Activated B cell treated with CpG ODN at 0.5 μM for 24 hours (primary cell): ENCODE measurements at regions not wholly inside any gene's neighbourhood (a gene's known extent, or its start where the extent isn't known, plus 50 kb on each side); places are given as distances from the start of the nearest gene placed in this dataset.

Experiments used
- ATAC-seq: fragments of 200-7000 bp; cut with Tn5 transposase; one replicate; pipeline ENCODE4 v1.10.0; 2021; ENCODE audit warnings: low read depth, mild to moderate bottlenecking, moderate library complexity
- CTCF ChIA-PET: fragments of 350-600 bp; sonication (Branson Sonifier 250); formaldehyde crosslinking; loops from one replicate; lab custom pipeline; 2021; ENCODE audit warnings: antibody characterized with exemption; lab: Charles Lee
- POLR2A ChIA-PET: fragments of 350-600 bp; sonication (Branson Sonifier 250); formaldehyde crosslinking; loops from one replicate; lab custom pipeline; 2021; ENCODE audit warnings: antibody characterized with exemption; lab: Charles Lee
- DNase-seq: peaks from one replicate; pipeline ENCODE4 v3.0.0; 2022
- H3K27ac Mint-ChIP-seq: one replicate; pipeline ENCODE4 v1.8.0; 2020; ENCODE audit warnings: mixed read lengths
- H3K27me3 Mint-ChIP-seq: one replicate; pipeline ENCODE4 v1.8.0; 2021; ENCODE audit warnings: mixed read lengths
- H3K36me3 Mint-ChIP-seq: one replicate; pipeline ENCODE4 v1.8.0; 2021; ENCODE audit warnings: low read depth, mixed read lengths
- H3K4me1 Mint-ChIP-seq: one replicate; pipeline ENCODE4 v1.8.0; 2021; ENCODE audit warnings: mixed read lengths
- H3K4me3 Mint-ChIP-seq: one replicate; pipeline ENCODE4 v1.8.0; 2020; ENCODE audit warnings: mild to moderate bottlenecking, mixed read lengths
- H3K9me3 Mint-ChIP-seq: one replicate; pipeline ENCODE4 v1.8.0; 2020; ENCODE audit warnings: mixed read lengths
- intact Hi-C: fragments of 100-400 bp; cut with micrococcal nuclease; formaldehyde crosslinking; loops from one replicate; pipeline ENCODE4 v1.15.1; 2024
- TF ChIP-seq, protein P1 (sequence below): fragments of 200-600 bp; IDR thresholded peaks from one replicate; pipeline ENCODE4 v1.8.0; 2022; ENCODE audit warnings: antibody characterized with exemption, mild to moderate bottlenecking

GRCh38 chr5:163659568-163659902 is 154.1 kb downstream of the MAT2B start:
- ChIA-PET POLR2A (no interaction called here), CTCF (no interaction called here)
- Mint-ChIP-seq H3K27me3 (peaks cover 11% of the 10 kb centered on the region), H3K9me3 (no peaks in the 10 kb centered on the region), H3K27ac (no peak overlapping the region), H3K4me1 (no peaks in the 10 kb centered on the region), H3K4me3 (no peak overlapping the region), H3K36me3 (no peaks in the 10 kb centered on the region)
- TF ChIP-seq, protein P1, sequence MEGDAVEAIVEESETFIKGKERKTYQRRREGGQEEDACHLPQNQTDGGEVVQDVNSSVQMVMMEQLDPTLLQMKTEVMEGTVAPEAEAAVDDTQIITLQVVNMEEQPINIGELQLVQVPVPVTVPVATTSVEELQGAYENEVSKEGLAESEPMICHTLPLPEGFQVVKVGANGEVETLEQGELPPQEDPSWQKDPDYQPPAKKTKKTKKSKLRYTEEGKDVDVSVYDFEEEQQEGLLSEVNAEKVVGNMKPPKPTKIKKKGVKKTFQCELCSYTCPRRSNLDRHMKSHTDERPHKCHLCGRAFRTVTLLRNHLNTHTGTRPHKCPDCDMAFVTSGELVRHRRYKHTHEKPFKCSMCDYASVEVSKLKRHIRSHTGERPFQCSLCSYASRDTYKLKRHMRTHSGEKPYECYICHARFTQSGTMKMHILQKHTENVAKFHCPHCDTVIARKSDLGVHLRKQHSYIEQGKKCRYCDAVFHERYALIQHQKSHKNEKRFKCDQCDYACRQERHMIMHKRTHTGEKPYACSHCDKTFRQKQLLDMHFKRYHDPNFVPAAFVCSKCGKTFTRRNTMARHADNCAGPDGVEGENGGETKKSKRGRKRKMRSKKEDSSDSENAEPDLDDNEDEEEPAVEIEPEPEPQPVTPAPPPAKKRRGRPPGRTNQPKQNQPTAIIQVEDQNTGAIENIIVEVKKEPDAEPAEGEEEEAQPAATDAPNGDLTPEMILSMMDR: no peak
- ATAC-seq: no peak
- no peak for DNase-seq
- intact Hi-C loops: no loop called here

DNA sequence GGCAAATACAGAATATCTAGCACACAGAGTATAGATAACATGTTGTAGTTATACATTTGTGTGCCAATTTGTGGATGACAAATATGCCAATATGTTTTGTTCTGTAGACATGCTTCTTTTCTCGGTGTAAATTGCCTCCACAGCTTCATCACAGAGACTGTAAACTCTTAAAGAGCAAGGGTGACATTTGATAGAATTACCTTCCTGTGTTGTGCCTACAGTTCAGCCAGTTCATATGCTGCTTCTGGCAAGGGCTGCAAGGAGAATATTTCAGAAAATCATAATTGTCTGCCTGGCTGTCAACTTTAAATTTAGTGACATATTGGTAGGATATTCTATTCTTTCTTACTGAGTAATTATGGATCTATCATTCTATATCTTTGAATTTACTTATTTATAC is 155.1 kb downstream of the MAT2B start:
- Mint-ChIP-seq H3K4me1 (no peaks in the 10 kb centered on the region), H3K27me3 (peaks cover 11% of the 10 kb centered on the region), H3K36me3 (no peaks in the 10 kb centered on the region), H3K9me3 (no peaks in the 10 kb centered on the region), H3K4me3 (no peak overlapping the region), H3K27ac (no peak overlapping the region)
- ATAC-seq: no peak
- intact Hi-C loops: no loop called here
- ChIA-PET CTCF (no interaction called here), POLR2A (no interaction called here)
- TF ChIP-seq, protein P1: no peak
- DNase-seq: no peak

- TF ChIP-seq, protein P1: no peak
- no peak for DNase-seq
- no peak for ATAC-seq
- intact Hi-C loops: no loop called here
- Mint-ChIP-seq H3K4me3 (no peak overlapping the region), H3K9me3 (no peaks in the 10 kb centered on the region), H3K27ac (no peak overlapping the region), H3K36me3 (no peaks in the 10 kb centered on the region), H3K27me3 (peaks cover 11% of the 10 kb centered on the region), H3K4me1 (no peaks in the 10 kb centered on the region)
- POLR2A ChIA-PET: no interaction called here
- CTCF ChIA-PET: no interaction called here
Observed at GRCh38 chr5:163661360-163661759, 155.9 kb downstream of the MAT2B start.

DNA sequence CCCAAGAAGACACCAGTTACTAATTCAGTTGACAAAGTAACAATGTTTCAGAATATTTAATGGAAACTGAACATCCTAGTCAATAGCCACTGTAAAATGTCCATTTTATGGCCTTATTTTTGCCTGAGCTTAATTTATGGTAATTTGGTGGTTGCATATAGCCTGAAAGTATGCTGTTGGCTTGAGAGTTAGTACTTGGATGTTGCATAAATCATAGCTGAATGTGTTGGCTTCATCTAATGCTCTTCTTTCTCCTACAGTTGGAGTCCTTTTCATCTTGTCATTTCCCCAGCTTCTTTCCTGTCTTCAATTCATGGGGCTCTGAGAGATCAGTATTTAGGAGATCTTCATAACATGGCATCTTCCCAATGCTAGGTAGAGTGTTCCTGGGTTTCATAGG is 164.6 kb downstream of the MAT2B start:
- ChIA-PET CTCF (no interaction called here), POLR2A (no interaction called here)
- Mint-ChIP-seq H3K4me3 (no peak overlapping the region), H3K4me1 (no peaks in the 10 kb centered on the region), H3K36me3 (no peaks in the 10 kb centered on the region), H3K27me3 (peaks cover 11% of the 10 kb centered on the region), H3K9me3 (no peaks in the 10 kb centered on the region), H3K27ac (no peak overlapping the region)
- DNase-seq (no peak), ATAC-seq (no peak)
- intact Hi-C loops: no loop called here
- TF ChIP-seq, protein P1: no peak

- H3K27me3 Mint-ChIP-seq: peaks cover 8% of the 10 kb centered on the region
- H3K4me3 Mint-ChIP-seq: no peak overlapping the region
- intact Hi-C loops: no loop called here
- H3K36me3 Mint-ChIP-seq: no peaks in the 10 kb centered on the region
- no peaks in the 10 kb centered on the region for H3K9me3 Mint-ChIP-seq
- no peaks in the 10 kb centered on the region for H3K4me1 Mint-ChIP-seq
- ChIA-PET POLR2A (no interaction called here), CTCF (no interaction called here)
- TF ChIP-seq, protein P1: no peak
- no peak overlapping the region for H3K27ac Mint-ChIP-seq
- DNase-seq (no peak), ATAC-seq (no peak)
Observed at GRCh38 chr5:163677092-163677491, 171.7 kb downstream of the MAT2B start.
